H1 (cell line): ENCODE measurements at regions not wholly inside any gene's neighbourhood (a gene's known extent, or its start where the extent isn't known, plus 50 kb on each side); places are given as distances from the start of the nearest gene placed in this dataset.

Source experiments
- CTCF ChIA-PET: fragments of 300-600 bp; sonication (Branson Sonifier 250); formaldehyde crosslinking; loops from one replicate; lab custom pipeline; 2021; ENCODE audit not compliant: partially characterized antibody; lab: Charles Lee
- POLR2A ChIA-PET: fragments of 300-600 bp; sonication (Branson Sonifier 250); formaldehyde crosslinking; loops from one replicate; lab custom pipeline; 2021; ENCODE audit warnings: inconsistent platforms; ENCODE audit not compliant: partially characterized antibody; lab: Charles Lee
- DNase-seq, 2 experiments: peaks; one replicate each; pipeline versions ENCODE4 v3.0.0 to v3.0.0-alpha.2; 2010 to 2022; ENCODE audit warnings: low spot score in 2 of 2, low read depth in 1 of 2, mixed read lengths in 1 of 2
- FAIRE-seq: peaks from 2 replicates; lab custom pipeline; 2011; peaks lifted over from hg19 to GRCh38; lab: Jason Lieb, UNC
- H2AFZ ChIP-seq: 2 replicates; pipeline ENCODE4 v1.8.1; 2012; ENCODE audit warnings: low read length, inconsistent platforms
- H2AK5ac ChIP-seq: 2 replicates; pipeline ENCODE4 v1.6.1; 2013; ENCODE audit warnings: low read depth, low read length
- H2BK120ac ChIP-seq: replicated peaks from 2 replicates; pipeline ENCODE3; 2013; ENCODE audit warnings: low read depth, low read length, inconsistent platforms
- H2BK12ac ChIP-seq: 2 replicates; pipeline ENCODE4 v1.6.1; 2013; ENCODE audit warnings: low read depth, low read length
- H2BK15ac ChIP-seq: 2 replicates; pipeline ENCODE4 v1.6.1; 2013; ENCODE audit warnings: low read length
- H2BK20ac ChIP-seq: 2 replicates; pipeline ENCODE4 v1.6.1; 2013; ENCODE audit warnings: low read length
- H2BK5ac ChIP-seq: 2 replicates; pipeline ENCODE4 v1.6.1; 2013; ENCODE audit warnings: low read depth, low read length
- H3K14ac ChIP-seq: 2 replicates; pipeline ENCODE4 v1.6.1; 2013; ENCODE audit warnings: inconsistent platforms; ENCODE audit not compliant: insufficient read length
- H3K18ac ChIP-seq: 2 replicates; pipeline ENCODE4 v1.6.1; 2013; ENCODE audit warnings: low read length; ENCODE audit errors: extremely low read depth
- H3K23ac ChIP-seq: 2 replicates; pipeline ENCODE4 v1.6.1; 2013; ENCODE audit warnings: inconsistent platforms; ENCODE audit not compliant: insufficient read length
- H3K23me2 ChIP-seq: 2 replicates; pipeline ENCODE4 v1.6.1; 2013; ENCODE audit warnings: low read depth, low read length
- H3K27ac ChIP-seq: 2 replicates; pipeline ENCODE4 v1.6.1; 2011; ENCODE audit warnings: low read depth, low read length, inconsistent platforms
- H3K27me3 ChIP-seq, 4 experiments: replicated peaks in 1 of 4; 1 replicate in 1 of 4; 2 replicates in 3 of 4; pipeline versions ENCODE4 v1.6.1 to v1.8.1; 2011 to 2013; ENCODE audit warnings: low read length in 3 of 4, mild to moderate bottlenecking in 3 of 4, inconsistent platforms in 2 of 4, mixed read lengths in 2 of 4, moderate library complexity in 1 of 4; ENCODE audit not compliant: control insufficient read depth in 3 of 4, insufficient read depth in 3 of 4; ENCODE audit errors: extremely low read depth in 1 of 4
- H3K36me3 ChIP-seq, 4 experiments: 2 replicates each; pipeline versions ENCODE4 v1.6.1 to v1.8.1; 2011 to 2013; ENCODE audit warnings: mild to moderate bottlenecking in 4 of 4, low read length in 3 of 4, moderate library complexity in 2 of 4, control low read depth in 1 of 4, inconsistent platforms in 1 of 4; ENCODE audit not compliant: insufficient read depth in 4 of 4, control insufficient read depth in 2 of 4
- H3K4ac ChIP-seq: replicated peaks from 2 replicates; pipeline ENCODE3; 2013; ENCODE audit warnings: low read length, low read depth, mixed read lengths, inconsistent platforms; ENCODE audit not compliant: insufficient read length
- H3K4me1 ChIP-seq, 4 experiments: replicated peaks in 1 of 4; 1 replicate in 1 of 4; 2 replicates in 3 of 4; pipeline versions ENCODE4 v1.6.1 to v1.8.1; 2011 to 2013; ENCODE audit warnings: low read length in 3 of 4, inconsistent platforms in 2 of 4, mixed read lengths in 1 of 4; ENCODE audit not compliant: insufficient read depth in 4 of 4, control insufficient read depth in 3 of 4
- H3K4me2 ChIP-seq, 2 experiments: 2 replicates each; pipeline versions ENCODE4 v1.6.1 to v1.8.1; 2011 to 2013; ENCODE audit warnings: low read depth in 2 of 2, low read length in 2 of 2, control low read depth in 1 of 2, inconsistent platforms in 1 of 2, mild to moderate bottlenecking in 1 of 2; ENCODE audit not compliant: insufficient read depth in 1 of 2
- H3K4me3 ChIP-seq, 4 experiments: fragments of 200-600, 300-600 bp in 1 of 4; sonication (generic), shearing (Covaris generic), sonication (Bioruptor Twin) in 1 of 4; 2 replicates each; pipeline versions ENCODE4 v1.5.1 to v1.8.1; 2011 to 2016; ENCODE audit warnings: low read length in 4 of 4, low read depth in 3 of 4, control low read depth in 2 of 4, inconsistent platforms in 2 of 4, mild to moderate bottlenecking in 2 of 4, mixed read lengths in 1 of 4, moderate library complexity in 1 of 4; ENCODE audit not compliant: insufficient read depth in 2 of 4; ENCODE audit errors: extremely low read depth in 1 of 4
- H3K56ac ChIP-seq: replicated peaks from 2 replicates; pipeline ENCODE3; 2013; ENCODE audit warnings: low read depth, mild to moderate bottlenecking, mixed read lengths, low read length, inconsistent platforms; ENCODE audit not compliant: insufficient read length
- H3K79me1 ChIP-seq: 2 replicates; pipeline ENCODE4 v1.6.1; 2013; ENCODE audit warnings: low read depth, low read length, control low read depth
- H3K79me2 ChIP-seq, 2 experiments: 2 replicates each; pipeline versions ENCODE4 v1.6.1 to v1.8.1; 2012 to 2013; ENCODE audit warnings: low read length in 2 of 2, mild to moderate bottlenecking in 2 of 2, inconsistent platforms in 1 of 2; ENCODE audit not compliant: insufficient read depth in 2 of 2, control insufficient read depth in 1 of 2
- H3K9ac ChIP-seq, 4 experiments: replicated peaks in 1 of 4; 1 replicate in 1 of 4; 2 replicates in 3 of 4; pipeline versions ENCODE4 v1.6.1 to v1.8.1; 2011 to 2013; ENCODE audit warnings: low read depth in 3 of 4, low read length in 3 of 4, control low read depth in 2 of 4, mild to moderate bottlenecking in 2 of 4, moderate library complexity in 2 of 4, inconsistent platforms in 1 of 4; ENCODE audit errors: extremely low read depth in 1 of 4
- H3K9me3 ChIP-seq, 2 experiments: 2 replicates each; pipeline versions ENCODE4 v1.6.1 to v1.8.1; 2012 to 2013; ENCODE audit warnings: mild to moderate bottlenecking in 2 of 2, moderate library complexity in 2 of 2, control low read depth in 1 of 2, inconsistent platforms in 1 of 2, low read depth in 1 of 2, low read length in 1 of 2, mixed read lengths in 1 of 2; ENCODE audit not compliant: insufficient read depth in 2 of 2
- H4K20me1 ChIP-seq, 2 experiments: replicated peaks in 1 of 2; 2 replicates each; pipeline versions ENCODE3 to v1.8.1; 2011 to 2013; ENCODE audit warnings: inconsistent platforms in 2 of 2, low read length in 2 of 2, mild to moderate bottlenecking in 1 of 2; ENCODE audit not compliant: insufficient read depth in 2 of 2, control insufficient read depth in 1 of 2
- H4K5ac ChIP-seq: 2 replicates; pipeline ENCODE4 v1.6.1; 2013; ENCODE audit warnings: low read length, low read depth, mixed read lengths, inconsistent platforms; ENCODE audit not compliant: insufficient read length
- H4K8ac ChIP-seq: 2 replicates; pipeline ENCODE4 v1.8.0; 2013; ENCODE audit warnings: mild to moderate bottlenecking, moderate library complexity, low read length, inconsistent platforms; ENCODE audit not compliant: insufficient read depth; ENCODE audit errors: extremely low read depth
- H4K91ac ChIP-seq: replicated peaks from 2 replicates; pipeline ENCODE3; 2013; ENCODE audit warnings: low read length, mixed read lengths, inconsistent platforms; ENCODE audit not compliant: insufficient read length
- BRCA1 ChIP-seq: IDR thresholded peaks from 2 replicates; pipeline ENCODE4 v1.6.1; 2012; ENCODE audit warnings: low read depth, low read length, improper control_type of control experiment
- CREB1 ChIP-seq: IDR thresholded peaks from 2 replicates; pipeline ENCODE4 v1.6.1; 2012; ENCODE audit warnings: inconsistent platforms
- RBBP5 ChIP-seq: IDR thresholded peaks from 2 replicates; pipeline ENCODE4 v1.7.1; 2012; ENCODE audit warnings: low read depth, mild to moderate bottlenecking, inconsistent platforms, low read length, moderate library complexity, borderline replicate concordance
- ZNF274 ChIP-seq: IDR thresholded peaks from 2 replicates; pipeline ENCODE4 v1.7.0; 2012; ENCODE audit warnings: low read length, borderline replicate concordance; ENCODE audit errors: extremely low read depth
- WGBS, 2 experiments: shearing (Covaris generic) in 1 of 2; methylation state at CpG; one replicate each; pipeline versions ENCODE4 v1.1.6 to v1.1.7; 2013 to 2015; ENCODE audit warnings: low lambda C conversion rate in 2 of 2, mixed read lengths in 2 of 2, inconsistent platforms in 1 of 2, low coverage in 1 of 2, missing lambda C conversion rate in 1 of 2; ENCODE audit not compliant: insufficient replicate concordance in 2 of 2, insufficient coverage in 1 of 2, insufficient read length in 1 of 2; ENCODE audit errors: extremely low coverage in 1 of 2, missing lambda C conversion rate in 1 of 2; 5-methylcytosine and 5-hydroxymethylcytosine counted together
- TF ChIP-seq, protein P1 (sequence below): IDR thresholded peaks from 2 replicates; pipeline ENCODE4 v1.6.1; 2011; ENCODE audit warnings: low read depth, mild to moderate bottlenecking, low read length; ENCODE audit not compliant: insufficient read depth

DNA sequence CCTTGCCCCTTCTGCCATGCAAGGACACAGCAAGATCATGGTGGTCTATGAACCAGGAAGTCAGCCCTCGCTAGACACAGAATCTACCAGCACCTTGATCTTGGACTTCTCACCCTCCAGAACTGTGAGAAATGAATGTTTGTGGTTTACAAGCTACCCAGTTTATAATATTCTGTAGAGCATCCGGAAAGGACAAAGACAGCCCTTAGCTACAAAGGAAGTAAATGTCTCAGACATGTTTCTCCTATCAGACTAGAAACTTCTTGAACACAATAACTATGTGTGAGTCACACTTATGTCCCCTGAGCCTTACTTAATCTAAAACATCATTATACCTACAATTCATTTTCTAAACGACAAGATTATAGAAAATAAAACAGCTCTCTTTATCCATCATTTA, 176.7 kb downstream of the KLHL28 start:
- no peaks in the 10 kb centered on the region for H3K4me1 ChIP-seq
- H4K5ac ChIP-seq = no peak overlapping the region
- no peak overlapping the region for H2AFZ ChIP-seq
- H3K36me3 ChIP-seq = no peaks in the 10 kb centered on the region
- H3K79me1 ChIP-seq = no peaks in the 10 kb centered on the region
- DNase-seq (no peak), FAIRE-seq (no peak)
- TF ChIP-seq BRCA1 = no peak
- TF ChIP-seq ZNF274 = no peak
- TF ChIP-seq CREB1 = no peak
- TF ChIP-seq, protein P1, sequence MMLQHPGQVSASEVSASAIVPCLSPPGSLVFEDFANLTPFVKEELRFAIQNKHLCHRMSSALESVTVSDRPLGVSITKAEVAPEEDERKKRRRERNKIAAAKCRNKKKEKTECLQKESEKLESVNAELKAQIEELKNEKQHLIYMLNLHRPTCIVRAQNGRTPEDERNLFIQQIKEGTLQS = no peak
- TF ChIP-seq RBBP5 = no peak
- no peak overlapping the region for H2BK5ac ChIP-seq
- no peak overlapping the region for H3K14ac ChIP-seq
- no peak overlapping the region for H3K23ac ChIP-seq
- no peak overlapping the region for H2BK20ac ChIP-seq
- H3K79me2 ChIP-seq = no peaks in the 10 kb centered on the region
- no peak overlapping the region for H3K9ac ChIP-seq
- H3K4me2 ChIP-seq = no peak overlapping the region
- no peaks in the 10 kb centered on the region for H4K20me1 ChIP-seq
- WGBS, 2 experiments = 85 to 100% methylated on average over 1 to 3 of the region's 3 CpGs
- H3K56ac ChIP-seq = no peak overlapping the region
- H3K9me3 ChIP-seq = no peaks in the 10 kb centered on the region
- H3K18ac ChIP-seq = no peak overlapping the region
- no peak overlapping the region for H2BK15ac ChIP-seq
- H2BK120ac ChIP-seq = no peak overlapping the region
- no peak overlapping the region for H2BK12ac ChIP-seq
- POLR2A ChIA-PET = no interaction called here
- H4K91ac ChIP-seq = no peak overlapping the region
- CTCF ChIA-PET = no interaction called here
- H3K27ac ChIP-seq = no peak overlapping the region
- no peak overlapping the region for H3K4me3 ChIP-seq
- H2AK5ac ChIP-seq = no peak overlapping the region
- no peaks in the 10 kb centered on the region for H3K23me2 ChIP-seq
- H4K8ac ChIP-seq = no peak overlapping the region
- H3K27me3 ChIP-seq = no peaks in the 10 kb centered on the region
- H3K4ac ChIP-seq = no peak overlapping the region
